ENCODE measurements at regions not wholly inside any gene's neighbourhood (a gene's known extent, or its start where the extent isn't known, plus 50 kb on each side); places are given as distances from the start of the nearest gene placed in this dataset.

GRCh38 chr14:66413901-66414300 lies 72.3 kb upstream of the CCDC196 start:
- ChIA-PET SMC1A (ENCODE audit: uncharacterized antibody, unreplicated experiment) (interaction anchor here (1.0 kb wide), 1 partner anchor 12 kb away, joined by 3 read pairs; no protein-coding TSS in a partner anchor), POLR2A (no interaction called here), RAD21 (ENCODE audit: unreplicated experiment) (no interaction called here), CTCF (interaction anchor here (1.1 kb wide), 1 partner anchor 11 kb away, joined by 4 read pairs; no protein-coding TSS in a partner anchor)
- no peaks in the 10 kb centered on the region for H4K20me1 ChIP-seq (ENCODE audit: control insufficient read depth, insufficient read depth)
- intact Hi-C loops (cut with micrococcal nuclease; ENCODE audit: unreplicated experiment), result no loop called here
- no peaks in the 10 kb centered on the region for H3K27me3 ChIP-seq (replicated peaks in 1 of 2; ENCODE audit: control insufficient read depth in 2 of 2, insufficient read depth in 2 of 2, low read length in 1 of 2)
- H3K4me3 ChIP-seq, result no peak overlapping the region
- TF ChIP-seq CREM (IDR thresholded peaks at IDR 0.05; ENCODE audit: low read depth), result no peak
- TF ChIP-seq, protein P1, sequence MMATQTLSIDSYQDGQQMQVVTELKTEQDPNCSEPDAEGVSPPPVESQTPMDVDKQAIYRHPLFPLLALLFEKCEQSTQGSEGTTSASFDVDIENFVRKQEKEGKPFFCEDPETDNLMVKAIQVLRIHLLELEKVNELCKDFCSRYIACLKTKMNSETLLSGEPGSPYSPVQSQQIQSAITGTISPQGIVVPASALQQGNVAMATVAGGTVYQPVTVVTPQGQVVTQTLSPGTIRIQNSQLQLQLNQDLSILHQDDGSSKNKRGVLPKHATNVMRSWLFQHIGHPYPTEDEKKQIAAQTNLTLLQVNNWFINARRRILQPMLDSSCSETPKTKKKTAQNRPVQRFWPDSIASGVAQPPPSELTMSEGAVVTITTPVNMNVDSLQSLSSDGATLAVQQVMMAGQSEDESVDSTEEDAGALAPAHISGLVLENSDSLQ (IDR thresholded peaks at IDR 0.05), result no peak
- no peak for TF ChIP-seq BMI1 (IDR thresholded peaks at IDR 0.05; ENCODE audit: borderline replicate concordance)
- no peak for ATAC-seq
- no peaks in the 10 kb centered on the region for H3K9me3 ChIP-seq (replicated peaks; ENCODE audit: control insufficient read depth, insufficient read depth, low read length)
- no peaks in the 10 kb centered on the region for H3K79me2 ChIP-seq (ENCODE audit: control insufficient read depth, insufficient read depth, low read length)
- no peaks in the 10 kb centered on the region for H3K36me3 ChIP-seq (ENCODE audit: control insufficient read depth in 2 of 2, insufficient read depth in 2 of 2, low read length in 1 of 2)
- BruUV-seq (replicated peaks), result no TSS peak
- no peak overlapping the region for H3K27ac ChIP-seq (ENCODE audit: control insufficient read depth, insufficient read depth)
- no peak overlapping the region for H2AFZ ChIP-seq (ENCODE audit: control insufficient read depth, low read depth, low read length)
- H3K4me2 ChIP-seq (ENCODE audit: control insufficient read depth, insufficient read depth), result no peak overlapping the region
- in situ Hi-C loops (cut with MboI), result no loop called here
- H3K4me1 ChIP-seq (ENCODE audit: control insufficient read depth, insufficient read depth, low read length), result no peaks in the 10 kb centered on the region
- no peak overlapping the region for H3K9ac ChIP-seq (ENCODE audit: control insufficient read depth, insufficient read depth, low read length)
- no peak for DNase-seq (ENCODE audit: low read depth, low spot score)
- FAIRE-seq, result no peak

DNA sequence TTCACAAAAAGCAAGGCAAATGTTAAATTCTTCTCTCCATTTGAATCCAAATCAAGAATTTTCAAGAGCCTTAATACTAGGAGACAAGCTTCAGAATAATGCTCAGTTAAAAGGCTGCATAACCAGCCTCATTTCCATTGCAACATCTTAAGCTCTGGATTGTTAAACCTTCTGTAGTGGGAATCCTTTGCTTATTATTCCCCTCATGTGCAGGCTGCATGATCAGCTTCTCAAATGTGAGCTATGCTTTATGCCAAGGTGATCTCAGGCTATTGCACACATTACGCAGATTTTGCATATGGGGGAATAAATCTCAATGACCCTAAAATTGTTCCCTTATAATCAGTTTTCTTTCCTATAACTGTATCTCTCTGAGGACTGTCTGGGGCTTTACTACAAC lies 71.7 kb upstream of the CCDC196 start:
- Histone ChIP-seq H3K27ac (ENCODE audit: control insufficient read depth, insufficient read depth) (no peak overlapping the region), H3K9ac (ENCODE audit: control insufficient read depth, insufficient read depth, low read length) (no peak overlapping the region), H2AFZ (ENCODE audit: control insufficient read depth, low read depth, low read length) (no peak overlapping the region), H3K4me2 (ENCODE audit: control insufficient read depth, insufficient read depth) (no peak overlapping the region), H3K36me3 (ENCODE audit: control insufficient read depth in 2 of 2, insufficient read depth in 2 of 2, low read length in 1 of 2) (no peaks in the 10 kb centered on the region), H3K4me3 (no peak overlapping the region), H4K20me1 (ENCODE audit: control insufficient read depth, insufficient read depth) (no peaks in the 10 kb centered on the region), H3K27me3 (replicated peaks in 1 of 2; ENCODE audit: control insufficient read depth in 2 of 2, insufficient read depth in 2 of 2, low read length in 1 of 2) (no peaks in the 10 kb centered on the region), H3K79me2 (ENCODE audit: control insufficient read depth, insufficient read depth, low read length) (no peaks in the 10 kb centered on the region), H3K4me1 (ENCODE audit: control insufficient read depth, insufficient read depth, low read length) (no peaks in the 10 kb centered on the region), H3K9me3 (replicated peaks; ENCODE audit: control insufficient read depth, insufficient read depth, low read length) (no peaks in the 10 kb centered on the region)
- ATAC-seq, result no peak
- no peak for FAIRE-seq
- RAD21 ChIA-PET (ENCODE audit: unreplicated experiment), result no interaction called here
- TF ChIP-seq ATF2 (IDR thresholded peaks at IDR 0.05; ENCODE audit: low read length) (no peak), USF2 (IDR thresholded peaks at IDR 0.05; ENCODE audit: borderline replicate concordance, low read depth, low read length) (no peak), PML (IDR thresholded peaks at IDR 0.05; ENCODE audit: low read length) (no peak), ZNF207 (IDR thresholded peaks at IDR 0.05; ENCODE audit: borderline replicate concordance) (no peak)
- POLR2A ChIA-PET, result no interaction called here
- in situ Hi-C loops (cut with MboI) (no loop called here), intact Hi-C loops (cut with micrococcal nuclease; ENCODE audit: unreplicated experiment) (no loop called here)
- 100% methylated on average over 1 of the region's 1 CpG for WGBS (ENCODE audit: insufficient coverage, insufficient replicate concordance, low lambda C conversion rate, missing lambda C conversion rate)
- SMC1A ChIA-PET (ENCODE audit: uncharacterized antibody, unreplicated experiment), result interaction anchor here (1.0 kb wide), 1 partner anchor 12 kb away, joined by 3 read pairs; no protein-coding TSS in a partner anchor
- no TSS peak for BruUV-seq (replicated peaks)
- CTCF ChIA-PET, result interaction anchor here (1.1 kb wide), 1 partner anchor 12 kb away, joined by 4 read pairs; no protein-coding TSS in a partner anchor
- DNase-seq (ENCODE audit: low read depth, low spot score), result no peak

Data from GM12878 (cell line).